ENCODE measurements at regions not wholly inside any gene's neighbourhood (a gene's known extent, or its start where the extent isn't known, plus 50 kb on each side); places are given as distances from the start of the nearest gene placed in this dataset.
"Not testable (repeated sequence)": the region's sequence is repeated elsewhere in the genome, so short reads cannot be mapped to it uniquely, and the experiment has no call there.

GRCh38 chr20:54324041-54324440 is 116.2 kb downstream of the PFDN4 start:
- DNase-seq (ENCODE audit: low read depth, low spot score): no peak

GRCh38 chr20:54324652-54325285 is 116.9 kb downstream of the PFDN4 start:
- no peak for DNase-seq (ENCODE audit: low read depth, low spot score)

- DNase-seq (ENCODE audit: low read depth, low spot score): no peak
Measured at GRCh38 chr20:54335299-54335698, 127.4 kb downstream of the PFDN4 start.

- no peak for DNase-seq (ENCODE audit: low read depth, low spot score)
Measured at GRCh38 chr20:54337144-54337543, 129.3 kb downstream of the PFDN4 start.

- DNase-seq (ENCODE audit: low read depth, low spot score): no peak
Measured at GRCh38 chr20:54339093-54339492, 131.2 kb downstream of the PFDN4 start.

GRCh38 chr20:54340206-54340605 is 132.3 kb downstream of the PFDN4 start:
- DNase-seq (ENCODE audit: low read depth, low spot score): no peak

GRCh38 chr20:54340667-54341081 is 132.8 kb downstream of the PFDN4 start:
- peak; percentile 77 for DNase-seq (ENCODE audit: low read depth, low spot score)

GRCh38 chr20:54342258-54342920 is 133.0 kb upstream of the DOK5 start:
- no peak for DNase-seq (ENCODE audit: low read depth, low spot score)

GRCh38 chr20:54343099-54343498 is 132.3 kb upstream of the DOK5 start:
- DNase-seq (ENCODE audit: low read depth, low spot score): no peak

- DNase-seq (ENCODE audit: low read depth, low spot score): no peak
Measured at GRCh38 chr20:54343634-54344033, 131.8 kb upstream of the DOK5 start.

GRCh38 chr20:54344832-54345231 is 130.6 kb upstream of the DOK5 start:
- no peak for DNase-seq (ENCODE audit: low read depth, low spot score)

DNA sequence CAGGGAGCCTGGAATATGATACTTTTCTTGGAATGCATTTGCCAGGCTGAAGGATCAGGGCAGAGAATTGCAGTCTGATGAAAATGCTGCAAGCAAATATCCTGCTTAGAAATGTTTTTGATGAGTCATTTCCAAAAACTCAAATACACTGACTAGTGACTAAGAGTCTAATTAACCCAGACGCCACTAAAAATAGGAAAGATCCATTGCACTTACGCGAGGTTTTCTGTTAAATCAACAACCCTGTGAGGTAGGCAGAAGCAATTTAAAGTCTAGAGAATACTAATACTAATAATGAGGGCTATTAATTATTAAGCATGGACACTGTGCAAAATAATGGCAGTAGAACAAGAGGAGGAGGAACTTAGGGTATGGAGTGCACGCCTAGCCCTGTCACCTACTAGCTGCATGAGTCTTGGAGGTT is 130.1 kb upstream of the DOK5 start:
- no peak for DNase-seq (ENCODE audit: low read depth, low spot score)

DNA sequence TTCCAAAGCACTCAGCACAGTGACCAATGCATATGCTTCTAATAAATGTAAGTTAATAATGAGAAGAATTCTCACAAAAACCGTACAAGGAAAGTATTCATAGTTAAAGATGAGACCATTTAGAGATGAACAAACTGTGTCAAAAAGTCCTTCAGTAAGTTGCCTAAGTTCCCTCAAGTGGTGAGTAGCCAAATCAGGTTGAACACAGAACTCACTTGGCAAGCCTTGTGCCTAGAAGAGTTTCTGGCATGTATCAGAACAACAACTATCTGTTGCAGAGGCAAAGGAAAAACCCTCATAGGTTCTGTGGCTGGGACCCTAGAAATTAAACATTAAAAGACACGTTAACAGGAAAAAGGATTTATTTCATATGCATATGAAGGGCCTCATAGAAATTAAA is 129.6 kb upstream of the DOK5 start:
- DNase-seq (ENCODE audit: low read depth, low spot score): no peak

DNA sequence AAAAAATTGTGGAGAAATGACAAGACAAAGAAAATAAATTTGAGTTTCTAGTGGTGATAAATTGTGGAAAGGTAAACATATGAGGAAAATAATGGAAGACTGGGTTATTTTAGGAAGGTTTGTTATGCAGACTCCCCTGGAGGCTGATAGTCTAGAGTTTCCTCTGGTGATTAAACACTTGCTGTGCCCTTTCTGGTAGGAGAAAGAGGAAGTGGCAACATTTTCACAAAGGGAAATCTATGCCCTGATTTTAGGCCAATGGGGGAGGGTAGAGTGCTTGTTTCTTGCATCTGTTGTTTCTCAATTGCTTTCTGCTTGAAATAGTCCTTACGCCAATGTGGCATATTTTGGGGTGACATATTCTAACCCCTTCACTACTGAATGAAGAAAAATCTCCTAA is 129.1 kb upstream of the DOK5 start:
- no peak for DNase-seq (ENCODE audit: low read depth, low spot score)

DNA sequence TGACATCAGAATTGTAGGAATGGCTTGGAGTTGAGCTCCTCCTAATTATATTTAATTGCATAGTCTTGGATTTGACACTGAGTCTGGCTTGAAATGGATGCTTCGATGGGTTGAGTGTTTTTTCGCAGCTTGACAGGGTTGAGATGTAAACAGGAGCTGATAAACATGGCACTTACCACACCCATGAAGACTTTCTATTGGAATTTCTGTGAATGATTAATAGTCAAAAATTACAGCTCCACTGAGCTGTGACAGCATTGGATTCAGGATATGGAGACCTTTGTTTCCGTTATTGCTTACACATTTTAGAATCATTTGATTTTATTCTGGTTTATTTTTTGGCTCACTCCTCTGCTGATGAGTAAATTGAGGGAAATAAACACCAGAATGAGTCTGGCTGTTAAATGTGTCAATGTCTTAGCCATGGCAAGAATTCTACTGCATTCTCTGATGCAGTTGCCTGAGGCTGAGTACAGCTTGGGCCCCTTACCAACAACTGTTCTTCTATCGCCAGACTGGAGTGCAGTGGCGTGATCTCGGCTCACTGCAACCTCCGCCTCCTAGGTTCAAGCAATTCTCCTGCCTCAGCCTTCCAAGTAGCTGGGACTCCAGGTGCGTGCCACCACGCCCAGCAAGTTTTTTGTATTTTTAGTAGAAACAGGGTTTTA is 128.1 kb upstream of the DOK5 start:
- no peak for DNase-seq (ENCODE audit: low read depth, low spot score)

DNA sequence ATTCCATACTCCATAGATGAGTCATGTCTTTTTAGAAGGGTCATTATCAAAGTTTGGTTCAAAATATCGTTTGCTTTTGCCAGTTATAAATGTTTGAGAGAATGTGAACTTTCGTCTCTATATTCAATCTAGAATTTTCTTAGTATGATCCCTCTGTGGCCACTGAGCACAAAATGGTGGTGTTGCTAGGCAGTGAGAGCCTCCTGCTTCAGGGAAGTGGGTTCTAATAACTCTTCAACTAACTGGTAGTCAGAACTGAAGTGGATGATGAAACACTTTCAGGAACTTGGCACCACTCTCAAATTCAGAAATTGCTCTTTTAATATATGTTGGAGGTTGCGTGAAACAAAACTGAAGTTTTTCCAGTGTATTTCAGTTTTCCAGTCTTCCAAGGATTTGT is 125.0 kb upstream of the DOK5 start:
- no peak for DNase-seq (ENCODE audit: low read depth, low spot score)

DNA sequence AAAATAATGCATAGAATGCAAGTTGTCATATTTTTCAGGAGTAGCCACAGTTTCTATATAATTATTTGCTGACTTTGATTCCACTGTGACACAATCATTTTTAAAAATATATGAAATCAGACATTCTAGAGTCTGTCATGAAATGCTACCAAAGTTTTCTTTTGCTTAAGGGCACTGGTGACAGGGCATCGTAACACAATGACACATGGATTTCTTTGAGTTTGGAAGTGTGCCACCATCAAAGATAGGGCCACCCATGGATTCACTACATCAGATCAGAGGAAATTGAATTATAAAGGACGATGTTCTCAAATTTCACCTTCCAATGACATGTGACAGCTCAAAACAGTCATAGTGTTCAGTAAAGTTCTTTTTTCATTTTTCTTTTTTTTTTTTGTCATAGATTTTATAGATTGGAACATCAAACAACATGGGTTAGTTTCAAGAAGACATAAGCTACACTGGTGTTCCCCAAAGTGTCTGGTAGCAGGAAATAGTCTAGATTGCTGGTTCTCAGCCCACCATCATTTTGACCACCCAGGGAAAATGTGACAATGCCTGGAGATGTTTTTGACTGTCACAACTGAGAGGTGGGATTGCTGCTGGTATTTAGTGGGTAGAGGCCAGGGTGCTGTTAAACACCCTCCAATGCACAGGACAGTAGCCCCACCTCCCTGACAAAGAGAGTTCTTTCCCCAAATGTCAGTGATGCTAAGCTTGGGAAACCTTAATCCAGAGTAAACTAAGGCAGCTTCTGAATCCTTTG is 123.8 kb upstream of the DOK5 start:
- no peak for DNase-seq (ENCODE audit: low read depth, low spot score)

DNA sequence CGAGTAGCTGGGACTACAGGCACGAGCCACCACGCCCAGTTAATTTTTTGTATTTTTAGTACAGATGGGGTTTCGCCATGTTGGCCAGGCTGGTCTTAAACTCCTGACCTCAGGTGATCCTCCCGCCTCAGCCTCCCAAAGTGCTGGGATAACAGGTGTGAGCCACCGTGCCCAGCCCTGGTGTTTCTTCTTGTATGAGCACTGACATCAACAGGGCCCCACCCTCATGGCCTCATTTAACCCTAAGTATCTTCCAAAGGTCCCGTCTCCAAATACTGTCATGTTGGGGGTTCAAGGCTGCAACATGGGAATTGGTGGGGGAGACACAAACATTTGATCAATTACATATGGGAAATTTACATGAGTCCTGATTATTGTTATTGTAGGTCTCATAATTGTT is 122.9 kb upstream of the DOK5 start:
- DNase-seq (ENCODE audit: low read depth, low spot score): not testable (repeated sequence)

- DNase-seq (ENCODE audit: low read depth, low spot score): no peak
Measured at GRCh38 chr20:54353292-54353691, 122.1 kb upstream of the DOK5 start.

- no peak for DNase-seq (ENCODE audit: low read depth, low spot score)
Measured at GRCh38 chr20:54355631-54356280, 119.6 kb upstream of the DOK5 start.

DNA sequence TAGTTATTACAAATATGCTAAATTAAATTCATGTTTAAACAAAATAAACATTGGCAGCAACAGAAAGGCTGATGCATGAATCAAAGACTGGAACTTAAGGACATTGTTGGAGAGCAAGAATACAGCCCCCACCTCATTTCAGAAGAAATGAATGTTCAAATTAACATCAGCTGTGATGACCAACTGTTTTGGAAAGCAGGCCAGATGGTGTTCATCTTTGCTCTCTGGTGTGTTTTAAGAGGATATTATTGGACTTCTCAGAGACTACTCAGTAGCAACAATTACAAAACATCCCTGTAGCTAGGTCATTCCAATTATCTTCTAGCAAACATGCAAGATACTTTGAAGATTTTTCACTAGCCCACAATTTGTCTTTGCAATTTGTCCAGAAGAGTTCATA is 118.6 kb upstream of the DOK5 start:
- DNase-seq (ENCODE audit: low read depth, low spot score): no peak

- no peak for DNase-seq (ENCODE audit: low read depth, low spot score)
Measured at GRCh38 chr20:54361475-54361874, 113.9 kb upstream of the DOK5 start.

All from brain pericyte (primary cell).